Chondrocyte (in vitro differentiated cells): ENCODE measurements at regions not wholly inside any gene's neighbourhood (a gene's known extent, or its start where the extent isn't known, plus 50 kb on each side); places are given as distances from the start of the nearest gene placed in this dataset.

ENCODE experiments used
- DNase-seq: peaks from one replicate; pipeline ENCODE4 v3.0.0; 2021; ENCODE audit warnings: mixed read lengths, low spot score
- H3K27ac Mint-ChIP-seq: one replicate; pipeline ENCODE4 v1.8.0; 2021; ENCODE audit warnings: mild to moderate bottlenecking, moderate library complexity, mixed read lengths; ENCODE audit not compliant: unreplicated experiment
- H3K27me3 Mint-ChIP-seq: 2 replicates; pipeline ENCODE4 v1.8.0; 2021; ENCODE audit warnings: low read depth, mixed read lengths
- H3K36me3 Mint-ChIP-seq: 2 replicates; pipeline ENCODE4 v1.8.0; 2021; ENCODE audit warnings: low read depth, mixed read lengths
- H3K4me1 Mint-ChIP-seq: 2 replicates; pipeline ENCODE4 v1.8.0; 2021; ENCODE audit warnings: low read depth, mild to moderate bottlenecking, mixed read lengths
- H3K4me3 Mint-ChIP-seq: one replicate; pipeline ENCODE4 v1.8.0; 2021; ENCODE audit warnings: mild to moderate bottlenecking, moderate library complexity, mixed read lengths; ENCODE audit not compliant: unreplicated experiment
- H3K9me3 Mint-ChIP-seq: 2 replicates; pipeline ENCODE4 v1.8.0; 2021; ENCODE audit warnings: low read depth, mixed read lengths
- CTCF ChIP-seq: fragments of 200-600 bp; sonication (generic); IDR thresholded peaks from 2 replicates; pipeline ENCODE4 v1.5.0; 2021; ENCODE audit warnings: antibody characterized with exemption, mild to moderate bottlenecking, moderate library complexity

GRCh38 chr21:26777166-26777565 lies 68.0 kb downstream of the ADAMTS1 start:
- DNase-seq: no peak
- H3K9me3 Mint-ChIP-seq: peaks cover 3% of the 10 kb centered on the region
- H3K27me3 Mint-ChIP-seq: no peaks in the 10 kb centered on the region
- H3K4me1 Mint-ChIP-seq: peaks cover 4% of the 10 kb centered on the region
- no peak overlapping the region for H3K27ac Mint-ChIP-seq
- no peak for TF ChIP-seq CTCF
- no peak overlapping the region for H3K4me3 Mint-ChIP-seq
- no peaks in the 10 kb centered on the region for H3K36me3 Mint-ChIP-seq

- DNase-seq: no peak
- TF ChIP-seq CTCF: no peak
- Mint-ChIP-seq H3K27ac (no peak overlapping the region), H3K27me3 (no peaks in the 10 kb centered on the region), H3K4me1 (peaks cover 4% of the 10 kb centered on the region), H3K9me3 (peaks cover 3% of the 10 kb centered on the region), H3K4me3 (no peak overlapping the region), H3K36me3 (no peaks in the 10 kb centered on the region)
Measured at GRCh38 chr21:26776310-26777021, 68.7 kb downstream of the ADAMTS1 start.

GRCh38 chr21:26773058-26773457 lies 72.2 kb downstream of the ADAMTS1 start:
- Mint-ChIP-seq H3K9me3 (no peaks in the 10 kb centered on the region), H3K36me3 (no peaks in the 10 kb centered on the region), H3K4me1 (peaks cover 4% of the 10 kb centered on the region), H3K27ac (no peak overlapping the region), H3K4me3 (no peak overlapping the region), H3K27me3 (no peaks in the 10 kb centered on the region)
- no peak for TF ChIP-seq CTCF
- no peak for DNase-seq

- peak; percentile 91 for TF ChIP-seq CTCF
- Mint-ChIP-seq H3K4me3 (no peak overlapping the region), H3K9me3 (no peaks in the 10 kb centered on the region), H3K27me3 (no peaks in the 10 kb centered on the region), H3K27ac (no peak overlapping the region), H3K36me3 (no peaks in the 10 kb centered on the region), H3K4me1 (no peaks in the 10 kb centered on the region)
- no peak for DNase-seq
Measured at GRCh38 chr21:26769613-26770188, 75.5 kb downstream of the ADAMTS1 start.

GRCh38 chr21:26766826-26767325 lies 78.3 kb downstream of the ADAMTS1 start:
- H3K4me3 Mint-ChIP-seq: no peak overlapping the region
- H3K36me3 Mint-ChIP-seq: no peaks in the 10 kb centered on the region
- no peak for DNase-seq
- peaks cover 3% of the 10 kb centered on the region for H3K4me1 Mint-ChIP-seq
- H3K27ac Mint-ChIP-seq: no peak overlapping the region
- H3K27me3 Mint-ChIP-seq: no peaks in the 10 kb centered on the region
- TF ChIP-seq CTCF: no peak
- H3K9me3 Mint-ChIP-seq: no peaks in the 10 kb centered on the region
